ENCODE measurements at regions not wholly inside any gene's neighbourhood (a gene's known extent, or its start where the extent isn't known, plus 50 kb on each side); places are given as distances from the start of the nearest gene placed in this dataset.

- H3K27ac Mint-ChIP-seq = peak overlapping the region in 1 of 9 donors; percentile 63
- peaks cover 0 to 6% (median 0%) of the 10 kb centered on the region in 3 experiments for H3K9me3 ChIP-seq (ENCODE audit: control insufficient read depth in 2 of 3, low read length in 3 of 3)
- no peak overlapping the region for H3K4me3 Mint-ChIP-seq
- H3K9me3 Mint-ChIP-seq = peaks cover 4 to 22% (median 13%) of the 10 kb centered on the region in 11 donors
- no peak overlapping the region for H3K27ac ChIP-seq (ENCODE audit: low read depth, low read length)
- H3K27me3 ChIP-seq (ENCODE audit: control insufficient read depth in 2 of 2, insufficient read depth in 2 of 2, low read length in 2 of 2) = no peaks in the 10 kb centered on the region
- CTCF ChIA-PET = no interaction called here
- intact Hi-C loops (cut with micrococcal nuclease) = no loop called here
- ATAC-seq = no peak
- H3K4me1 ChIP-seq (ENCODE audit: control insufficient read depth in 2 of 2, insufficient read depth in 2 of 2, low read length in 2 of 2) = no peaks in the 10 kb centered on the region
- H3K36me3 ChIP-seq (ENCODE audit: control insufficient read depth in 2 of 3, insufficient read depth in 3 of 3, low read length in 3 of 3) = no peaks in the 10 kb centered on the region
- peaks cover 0 to 1% (median 0%) of the 10 kb centered on the region in 7 donors for H3K4me1 Mint-ChIP-seq
- peaks cover 0 to 18% (median 5%) of the 10 kb centered on the region in 5 donors for H3K27me3 Mint-ChIP-seq
- H3K4me3 ChIP-seq (ENCODE audit: low read length) = no peak overlapping the region
- POLR2A ChIA-PET = no interaction called here
- H3K36me3 Mint-ChIP-seq = peaks cover 0 to 5% (median 0%) of the 10 kb centered on the region in 5 donors
- no peak for DNase-seq
Measured at GRCh38 chr16:9679213-9679767, 502.9 kb downstream of the GRIN2A start.

DNA sequence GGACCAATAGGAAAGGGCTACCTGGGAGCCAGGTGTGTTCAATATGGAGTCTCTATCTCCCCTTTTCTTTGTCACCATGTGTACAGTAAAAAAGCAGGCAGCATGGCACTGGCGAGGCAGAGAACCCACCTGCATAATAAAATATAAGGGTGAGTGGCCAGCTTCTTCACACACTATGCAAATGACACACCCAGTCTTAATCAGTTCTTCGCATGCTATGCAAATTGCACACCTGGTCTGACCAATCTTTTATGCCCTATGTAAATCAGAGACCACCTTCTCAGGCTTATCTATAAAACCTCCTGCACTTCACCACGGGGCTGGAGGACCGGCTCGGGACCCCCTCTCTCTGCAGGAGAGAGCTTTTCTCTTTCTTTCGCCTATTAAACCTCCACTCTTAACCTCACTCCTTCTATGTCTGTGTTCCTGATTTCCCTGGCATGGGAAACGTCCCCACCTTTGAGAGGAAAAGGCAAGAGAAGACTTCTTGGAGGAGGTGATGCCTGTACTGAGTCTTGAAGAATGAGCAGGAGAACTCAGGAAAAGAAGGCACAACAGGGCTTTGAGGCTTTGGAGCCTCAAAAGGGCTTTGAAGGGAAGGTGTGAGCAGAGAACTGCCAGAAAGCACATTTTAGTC, 502.1 kb downstream of the GRIN2A start:
- Mint-ChIP-seq H3K9me3 (peaks cover 4 to 20% (median 13%) of the 10 kb centered on the region in 11 donors), H3K4me1 (peaks cover 0 to 1% (median 0%) of the 10 kb centered on the region in 7 donors), H3K4me3 (no peak overlapping the region), H3K27me3 (peaks cover 0 to 14% (median 5%) of the 10 kb centered on the region in 5 donors), H3K36me3 (peaks cover 0 to 5% (median 0%) of the 10 kb centered on the region in 5 donors), H3K27ac (no peak overlapping the region)
- POLR2A ChIA-PET = no interaction called here
- intact Hi-C loops (cut with micrococcal nuclease) = no loop called here
- Histone ChIP-seq H3K9me3 (ENCODE audit: control insufficient read depth in 2 of 3, low read length in 3 of 3) (peaks cover 0 to 6% (median 0%) of the 10 kb centered on the region in 3 experiments), H3K27me3 (ENCODE audit: control insufficient read depth in 2 of 2, insufficient read depth in 2 of 2, low read length in 2 of 2) (no peaks in the 10 kb centered on the region), H3K36me3 (ENCODE audit: control insufficient read depth in 2 of 3, insufficient read depth in 3 of 3, low read length in 3 of 3) (no peaks in the 10 kb centered on the region), H3K4me1 (ENCODE audit: control insufficient read depth in 2 of 2, insufficient read depth in 2 of 2, low read length in 2 of 2) (no peaks in the 10 kb centered on the region), H3K4me3 (ENCODE audit: low read length) (no peak overlapping the region), H3K27ac (ENCODE audit: low read depth, low read length) (no peak overlapping the region)
- no peak for ATAC-seq
- no peak for DNase-seq
- CTCF ChIA-PET = no interaction called here

GRCh38 chr16:9680968-9681367, 501.3 kb downstream of the GRIN2A start:
- ATAC-seq (no peak), DNase-seq (no peak)
- no peaks in the 10 kb centered on the region for H3K27me3 ChIP-seq (ENCODE audit: control insufficient read depth in 2 of 2, insufficient read depth in 2 of 2, low read length in 2 of 2)
- ChIA-PET POLR2A (no interaction called here), CTCF (no interaction called here)
- H3K4me1 ChIP-seq (ENCODE audit: control insufficient read depth in 2 of 2, insufficient read depth in 2 of 2, low read length in 2 of 2) = no peaks in the 10 kb centered on the region
- Mint-ChIP-seq H3K36me3 (peaks cover 0 to 5% (median 0%) of the 10 kb centered on the region in 5 donors), H3K4me1 (peaks cover 0 to 1% (median 0%) of the 10 kb centered on the region in 7 donors), H3K27ac (no peak overlapping the region), H3K9me3 (peaks cover 2 to 19% (median 13%) of the 10 kb centered on the region in 11 donors), H3K4me3 (no peak overlapping the region), H3K27me3 (peaks cover 0 to 6% (median 0%) of the 10 kb centered on the region in 5 donors)
- peaks cover 0 to 6% (median 0%) of the 10 kb centered on the region in 3 experiments for H3K9me3 ChIP-seq (ENCODE audit: control insufficient read depth in 2 of 3, low read length in 3 of 3)
- no peaks in the 10 kb centered on the region for H3K36me3 ChIP-seq (ENCODE audit: control insufficient read depth in 2 of 3, insufficient read depth in 3 of 3, low read length in 3 of 3)
- H3K27ac ChIP-seq (ENCODE audit: low read depth, low read length) = no peak overlapping the region
- intact Hi-C loops (cut with micrococcal nuclease) = no loop called here
- H3K4me3 ChIP-seq (ENCODE audit: low read length) = no peak overlapping the region

GRCh38 chr16:9681508-9681907, 500.7 kb downstream of the GRIN2A start:
- H3K4me1 Mint-ChIP-seq = no peaks in the 10 kb centered on the region
- peaks cover 0 to 5% (median 0%) of the 10 kb centered on the region in 5 donors for H3K36me3 Mint-ChIP-seq
- POLR2A ChIA-PET = no interaction called here

DNA sequence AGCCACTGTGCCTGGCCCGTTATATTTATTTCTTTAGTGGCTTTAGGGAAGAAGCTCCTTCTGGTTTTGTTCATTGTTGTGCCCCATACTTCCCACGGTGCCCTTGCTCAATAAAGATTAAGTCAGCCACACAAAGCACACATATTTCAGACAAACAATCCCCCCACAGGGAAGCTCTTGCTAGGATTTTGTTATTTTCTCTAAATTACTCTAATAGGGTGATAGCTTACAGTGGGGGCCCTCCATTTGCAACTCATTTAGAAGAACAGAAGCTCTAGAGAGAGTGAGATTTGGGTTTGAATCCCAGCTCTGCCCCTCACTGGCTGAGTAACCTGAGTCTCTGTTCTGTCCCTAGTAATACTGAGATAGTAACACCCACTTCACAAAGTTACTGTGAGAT, 499.9 kb downstream of the GRIN2A start:
- ChIA-PET POLR2A (no interaction called here), CTCF (no interaction called here)
- Mint-ChIP-seq H3K9me3 (peaks cover 4 to 21% (median 13%) of the 10 kb centered on the region in 11 donors), H3K27me3 (peaks cover 0 to 5% (median 0%) of the 10 kb centered on the region in 5 donors), H3K4me1 (no peaks in the 10 kb centered on the region), H3K36me3 (peaks cover 0 to 5% (median 0%) of the 10 kb centered on the region in 5 donors), H3K4me3 (no peak overlapping the region), H3K27ac (no peak overlapping the region)
- Histone ChIP-seq H3K4me3 (ENCODE audit: low read length) (no peak overlapping the region), H3K4me1 (ENCODE audit: control insufficient read depth in 2 of 2, insufficient read depth in 2 of 2, low read length in 2 of 2) (no peaks in the 10 kb centered on the region), H3K27me3 (ENCODE audit: control insufficient read depth in 2 of 2, insufficient read depth in 2 of 2, low read length in 2 of 2) (no peaks in the 10 kb centered on the region), H3K9me3 (ENCODE audit: control insufficient read depth in 2 of 3, low read length in 3 of 3) (peaks cover 0 to 6% (median 0%) of the 10 kb centered on the region in 3 experiments), H3K27ac (ENCODE audit: low read depth, low read length) (no peak overlapping the region), H3K36me3 (ENCODE audit: control insufficient read depth in 2 of 3, insufficient read depth in 3 of 3, low read length in 3 of 3) (no peaks in the 10 kb centered on the region)
- ATAC-seq (no peak), DNase-seq (no peak)
- intact Hi-C loops (cut with micrococcal nuclease) = no loop called here

More at GRCh38 chr16:9681508-9681907, 500.7 kb downstream of the GRIN2A start:
- intact Hi-C loops (cut with micrococcal nuclease) = no loop called here
- Histone ChIP-seq H3K4me3 (ENCODE audit: low read length) (no peak overlapping the region), H3K4me1 (ENCODE audit: control insufficient read depth in 2 of 2, insufficient read depth in 2 of 2, low read length in 2 of 2) (no peaks in the 10 kb centered on the region), H3K27me3 (ENCODE audit: control insufficient read depth in 2 of 2, insufficient read depth in 2 of 2, low read length in 2 of 2) (no peaks in the 10 kb centered on the region), H3K27ac (ENCODE audit: low read depth, low read length) (no peak overlapping the region), H3K36me3 (ENCODE audit: control insufficient read depth in 2 of 3, insufficient read depth in 3 of 3, low read length in 3 of 3) (no peaks in the 10 kb centered on the region), H3K9me3 (ENCODE audit: control insufficient read depth in 2 of 3, low read length in 3 of 3) (peaks cover 0 to 6% (median 0%) of the 10 kb centered on the region in 3 experiments)
- DNase-seq (no peak), ATAC-seq (no peak)
- H3K27ac Mint-ChIP-seq = no peak overlapping the region
- peaks cover 0 to 5% (median 0%) of the 10 kb centered on the region in 5 donors for H3K27me3 Mint-ChIP-seq
- H3K4me3 Mint-ChIP-seq = no peak overlapping the region
- CTCF ChIA-PET = no interaction called here
- H3K9me3 Mint-ChIP-seq = peaks cover 2 to 19% (median 13%) of the 10 kb centered on the region in 11 donors

DNA sequence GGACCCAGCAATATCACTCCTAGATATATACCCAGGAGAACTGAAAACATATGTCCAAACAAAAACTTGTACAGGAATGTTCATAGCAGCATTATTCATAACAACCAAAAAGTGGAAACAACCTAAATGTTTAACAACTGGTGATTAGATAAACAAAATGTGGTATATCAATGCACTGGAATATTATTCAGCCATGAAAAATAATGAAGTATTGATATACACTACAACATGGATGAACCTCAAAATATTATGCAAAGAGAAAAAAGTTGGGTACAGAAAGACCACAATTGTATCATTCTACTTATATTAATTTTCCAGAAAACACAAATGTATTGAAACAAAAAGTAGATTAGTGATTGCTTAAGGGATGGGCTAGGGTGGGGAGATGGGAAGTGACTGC, 498.6 kb downstream of the GRIN2A start:
- Histone ChIP-seq H3K9me3 (ENCODE audit: control insufficient read depth in 2 of 3, low read length in 3 of 3) (peaks cover 0 to 6% (median 0%) of the 10 kb centered on the region in 3 experiments), H3K4me3 (ENCODE audit: low read length) (no peak overlapping the region), H3K27me3 (ENCODE audit: control insufficient read depth in 2 of 2, insufficient read depth in 2 of 2, low read length in 2 of 2) (no peaks in the 10 kb centered on the region), H3K27ac (ENCODE audit: low read depth, low read length) (no peak overlapping the region), H3K4me1 (ENCODE audit: control insufficient read depth in 2 of 2, insufficient read depth in 2 of 2, low read length in 2 of 2) (no peaks in the 10 kb centered on the region), H3K36me3 (ENCODE audit: control insufficient read depth in 2 of 3, insufficient read depth in 3 of 3, low read length in 3 of 3) (no peaks in the 10 kb centered on the region)
- no peaks in the 10 kb centered on the region for H3K4me1 Mint-ChIP-seq
- H3K4me3 Mint-ChIP-seq = no peak overlapping the region
- ATAC-seq (no peak), DNase-seq (no peak)
- H3K27ac Mint-ChIP-seq = no peak overlapping the region
- H3K36me3 Mint-ChIP-seq = peaks cover 0 to 5% (median 0%) of the 10 kb centered on the region in 5 donors
- CTCF ChIA-PET = no interaction called here
- POLR2A ChIA-PET = no interaction called here
- peaks cover 0 to 5% (median 0%) of the 10 kb centered on the region in 5 donors for H3K27me3 Mint-ChIP-seq
- intact Hi-C loops (cut with micrococcal nuclease) = no loop called here
- H3K9me3 Mint-ChIP-seq = peaks cover 4 to 24% (median 15%) of the 10 kb centered on the region in 11 donors
